GM18873 (cell line): ENCODE measurements at regions not wholly inside any gene's neighbourhood (a gene's known extent, or its start where the extent isn't known, plus 50 kb on each side); places are given as distances from the start of the nearest gene placed in this dataset.
"Not testable (repeated sequence)": the region's sequence is repeated elsewhere in the genome, so short reads cannot be mapped to it uniquely, and the experiment has no call there.

Experiments used
- ATAC-seq: cut with Tn5 transposase; IDR thresholded peaks from one replicate; pipeline ENCODE4 v1.9.1; 2021; ENCODE audit warnings: mild to moderate bottlenecking, moderate library complexity, moderate number of reproducible peaks; ENCODE audit not compliant: unreplicated experiment, low FRiP score

DNA sequence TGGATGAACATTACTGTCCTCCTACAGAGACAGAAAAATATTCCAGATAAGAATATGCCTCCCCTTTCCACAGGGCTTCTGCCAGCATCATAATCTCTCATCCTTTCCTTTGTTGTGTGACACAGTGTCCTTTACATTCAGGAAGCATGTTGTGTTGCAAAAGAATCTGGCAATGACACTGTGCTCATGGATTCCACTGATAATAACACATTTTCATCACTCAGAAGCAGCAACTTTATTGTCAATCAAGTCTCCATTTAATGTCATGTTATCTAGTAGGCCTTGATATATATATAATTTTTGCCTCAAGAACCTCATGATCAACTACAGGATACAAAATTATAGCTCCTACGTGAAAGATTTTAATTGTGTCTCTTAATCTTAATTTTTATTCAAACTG, 833.9 kb downstream of the FSTL5 start:
- no peak for ATAC-seq

DNA sequence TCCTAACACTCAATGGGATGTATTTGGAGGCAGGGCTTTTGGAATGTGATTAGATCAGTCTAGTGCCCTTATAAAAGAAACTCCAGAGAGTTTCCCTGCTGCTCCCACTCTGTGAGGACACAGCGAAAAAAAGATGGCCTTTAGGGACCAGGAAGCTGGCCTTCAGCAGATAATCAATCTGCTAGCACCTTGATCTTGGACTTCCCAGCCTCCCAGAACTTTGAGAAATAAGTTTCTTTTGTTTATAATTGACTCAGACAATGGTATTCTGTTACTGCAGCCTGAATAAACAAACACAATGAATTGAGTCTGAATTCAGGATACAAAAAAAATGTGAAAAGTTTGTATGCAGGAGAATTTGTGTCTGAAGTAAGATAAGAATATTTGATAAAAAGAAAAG, 842.1 kb downstream of the FSTL5 start:
- no peak for ATAC-seq

- ATAC-seq: peak; percentile 56
Observed at GRCh38 chr4:161320377-161320776, 843.4 kb downstream of the FSTL5 start.

GRCh38 chr4:161317000-161317399, 846.8 kb downstream of the FSTL5 start:
- no peak for ATAC-seq

DNA sequence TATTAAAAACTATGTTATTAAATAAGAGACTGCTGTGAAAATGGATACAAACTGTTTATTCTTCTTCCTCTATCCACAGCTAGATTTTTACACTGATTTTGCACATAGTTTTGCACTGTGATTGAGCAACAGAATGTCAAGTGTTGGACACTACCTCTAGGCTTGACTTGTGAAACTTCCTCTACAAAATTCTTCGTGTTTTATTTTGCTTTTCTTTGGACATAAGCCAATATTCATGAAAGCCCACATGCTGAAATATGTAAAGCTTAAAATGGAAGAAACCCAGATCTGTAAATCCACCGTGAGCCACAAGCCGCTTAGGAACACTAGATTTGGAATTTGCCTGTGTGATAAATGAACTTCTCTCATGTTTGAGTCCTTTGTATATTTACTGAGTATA, 849.4 kb downstream of the FSTL5 start:
- no peak for ATAC-seq

DNA sequence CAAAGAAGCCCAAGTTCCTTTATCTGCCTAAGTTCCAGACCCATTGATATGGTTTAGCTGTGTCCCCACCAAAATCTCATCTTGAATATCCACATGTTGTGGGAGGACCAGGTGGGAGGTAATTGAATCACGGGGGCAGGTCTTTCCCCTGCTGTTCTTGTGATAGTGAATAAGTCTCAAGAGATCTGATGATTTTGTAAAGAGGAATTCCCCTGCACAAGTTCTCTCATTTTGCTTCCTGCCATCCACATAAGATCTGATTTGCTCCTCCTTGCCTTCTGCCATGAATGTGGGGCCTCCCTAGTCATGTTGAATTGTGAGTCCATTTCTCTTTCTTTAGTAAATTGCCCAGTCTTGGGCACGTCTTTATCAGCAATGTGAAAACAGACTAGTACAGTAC, 860.2 kb downstream of the FSTL5 start:
- no peak for ATAC-seq

DNA sequence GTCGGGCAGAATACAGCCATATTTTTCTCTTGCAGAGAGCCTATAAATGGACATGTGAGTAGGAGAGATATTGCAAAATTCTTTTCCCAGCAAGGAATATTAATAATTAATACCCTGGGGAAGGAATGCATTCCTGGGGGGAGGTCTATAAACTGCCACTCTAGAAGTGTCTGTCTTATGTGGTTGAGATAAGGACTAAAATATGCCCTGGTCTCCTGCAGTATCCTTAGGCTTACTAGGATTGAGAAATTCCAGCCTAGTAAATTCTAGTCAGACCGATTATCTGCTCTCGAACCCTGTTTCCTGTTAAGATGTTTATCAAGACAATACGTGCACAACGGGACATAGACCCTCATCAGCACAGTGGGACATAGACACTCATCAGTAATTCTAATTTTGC, 872.6 kb downstream of the FSTL5 start:
- ATAC-seq: no peak

GRCh38 chr4:161287678-161288352, 876.0 kb downstream of the FSTL5 start:
- ATAC-seq: no peak

DNA sequence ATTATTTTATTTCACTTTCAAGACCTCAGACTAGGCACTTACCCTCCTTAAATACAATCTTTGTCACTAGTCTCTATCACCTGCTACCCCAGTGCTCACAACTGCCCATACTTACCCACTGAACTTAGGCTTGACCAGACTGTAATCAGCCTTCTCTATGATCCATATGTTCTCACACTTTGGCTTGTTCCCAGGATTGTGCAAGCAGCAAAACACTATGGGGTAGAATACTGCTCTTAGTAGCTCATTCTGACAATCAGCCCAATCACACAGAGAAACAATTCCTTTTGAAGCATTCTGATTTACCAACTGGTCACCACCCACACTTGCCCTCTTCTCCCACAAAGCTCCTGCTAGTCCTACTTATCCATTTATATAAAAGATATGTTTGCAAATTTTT, 878.3 kb downstream of the FSTL5 start:
- no peak for ATAC-seq

- ATAC-seq: no peak
Observed at GRCh38 chr4:161280929-161281328, 882.9 kb downstream of the FSTL5 start.

DNA sequence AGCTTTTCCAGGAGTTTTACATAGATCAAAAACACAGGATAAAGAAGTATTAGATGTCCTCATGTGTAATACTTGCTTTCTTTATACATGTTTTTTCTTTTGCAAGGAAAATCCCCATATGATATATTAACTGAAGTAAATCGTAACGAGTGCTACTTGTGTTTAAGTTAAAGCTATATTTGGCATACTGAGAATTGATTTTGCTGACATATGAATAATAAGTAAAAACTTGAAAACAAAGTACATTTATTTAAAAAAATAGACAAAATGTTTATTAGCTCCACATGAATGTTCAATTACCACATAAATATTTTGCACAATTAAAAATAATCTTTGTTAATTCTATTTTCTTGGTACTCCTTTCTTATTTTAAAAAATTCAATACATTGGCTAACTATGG, 884.7 kb downstream of the FSTL5 start:
- no peak for ATAC-seq

DNA sequence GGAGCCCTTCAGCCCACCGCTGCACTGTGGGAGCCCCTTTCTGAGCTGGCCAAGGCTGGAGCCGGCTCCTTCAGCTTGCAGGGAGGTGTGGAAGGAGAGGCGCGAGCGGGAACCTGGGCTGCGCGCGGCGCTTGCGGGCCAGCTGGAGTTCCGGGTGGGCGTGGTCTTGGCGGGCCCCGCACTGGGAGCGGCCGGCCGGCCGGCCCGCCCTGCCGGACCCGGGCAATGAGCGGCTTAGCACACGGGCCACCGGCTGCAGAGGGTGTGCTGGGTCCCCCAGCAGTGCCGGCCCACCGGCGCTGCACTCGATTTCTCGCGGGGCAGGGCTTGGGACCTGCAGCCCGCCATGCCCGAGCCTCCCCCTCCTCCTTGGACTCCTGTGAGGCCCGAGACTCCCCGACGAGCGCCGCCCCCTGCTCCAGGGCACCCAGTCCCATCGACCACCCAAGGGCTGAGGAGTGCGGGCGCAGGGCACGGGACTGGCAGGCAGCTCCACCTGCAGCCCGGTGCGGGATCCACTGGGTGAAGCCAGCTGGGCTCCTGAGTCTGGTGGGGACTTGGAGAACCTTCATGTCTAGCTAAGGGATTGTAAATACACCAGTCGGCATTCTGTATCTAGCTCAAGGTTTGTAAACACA, 886.5 kb downstream of the FSTL5 start:
- ATAC-seq: not testable (repeated sequence)

- no peak for ATAC-seq
Observed at GRCh38 chr4:161273607-161274006, 890.2 kb downstream of the FSTL5 start.

DNA sequence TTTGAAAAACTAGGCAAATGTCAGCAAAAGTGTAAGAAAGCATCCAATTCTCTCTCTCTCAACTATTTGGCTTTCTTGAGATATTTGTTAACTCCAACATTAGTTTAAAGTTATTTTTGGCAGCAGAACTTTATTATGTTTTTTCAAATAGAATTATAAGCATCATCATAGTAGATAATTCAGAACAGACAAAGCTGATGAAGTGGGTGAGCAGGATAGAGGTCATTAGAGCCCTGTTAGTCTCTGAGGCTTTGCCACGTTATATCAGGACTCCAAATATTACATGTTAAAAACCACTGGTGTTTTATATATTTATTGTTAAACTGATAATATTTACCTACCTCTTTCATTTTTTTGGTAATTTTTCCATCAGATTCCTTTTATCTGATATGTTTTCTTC, 903.0 kb downstream of the FSTL5 start:
- ATAC-seq: no peak

DNA sequence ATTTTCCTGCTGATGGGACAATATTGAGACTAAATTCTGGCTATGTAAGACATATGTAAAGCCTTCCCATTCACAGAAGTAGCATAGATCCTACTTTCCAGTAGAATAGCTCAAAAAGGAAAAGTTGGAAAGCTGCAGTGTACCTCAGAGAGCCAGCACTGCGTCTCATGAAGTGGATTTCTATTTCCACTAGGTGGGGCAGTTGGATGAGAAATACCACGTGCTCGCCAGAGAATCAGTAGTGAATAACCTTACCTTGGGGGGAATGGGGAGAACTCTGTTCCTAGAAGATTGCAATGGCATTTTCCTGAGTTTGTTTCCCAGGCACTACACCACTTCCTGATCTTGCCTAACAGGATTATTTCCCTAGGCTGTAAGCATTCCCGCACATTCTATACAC, 907.1 kb downstream of the FSTL5 start:
- no peak for ATAC-seq

DNA sequence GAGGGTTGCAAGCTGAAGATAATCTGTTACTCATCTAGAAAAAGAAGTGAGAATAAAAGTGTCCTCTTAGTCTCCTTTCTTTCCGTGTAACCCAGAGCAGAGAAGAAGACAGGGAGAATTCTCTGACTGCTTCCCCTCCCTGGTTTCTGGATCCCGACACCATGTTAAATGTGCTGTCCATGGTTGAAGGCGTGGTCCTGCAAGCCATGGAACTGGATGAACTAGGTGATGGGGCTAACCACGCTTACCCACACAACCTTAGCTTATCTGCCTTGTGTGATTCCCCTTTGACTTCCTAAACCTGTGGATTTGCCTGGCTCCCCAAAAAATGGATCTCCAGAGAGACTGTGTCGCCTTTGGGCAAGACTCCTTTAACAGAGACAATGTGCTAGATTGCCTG, 907.6 kb downstream of the FSTL5 start:
- no peak for ATAC-seq

DNA sequence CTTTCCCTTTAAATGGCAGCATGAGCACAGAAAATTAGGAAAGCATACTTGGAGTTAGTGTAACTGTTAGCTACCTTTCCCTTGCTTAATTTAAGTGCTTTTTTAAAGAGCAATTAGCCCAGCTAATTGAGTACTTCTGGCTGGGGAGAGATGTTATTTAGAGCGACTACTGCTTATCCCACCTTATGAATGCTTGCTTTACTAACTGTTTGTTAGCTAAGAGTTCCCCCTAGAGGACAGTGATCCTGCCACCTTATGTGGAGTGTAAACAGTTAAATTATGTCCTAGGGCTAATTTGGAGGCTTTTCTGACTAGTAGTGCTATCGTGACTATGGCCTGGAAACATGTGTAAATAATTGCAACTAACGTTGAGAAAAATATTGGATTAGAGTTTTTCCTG, 909.4 kb downstream of the FSTL5 start:
- ATAC-seq: no peak

DNA sequence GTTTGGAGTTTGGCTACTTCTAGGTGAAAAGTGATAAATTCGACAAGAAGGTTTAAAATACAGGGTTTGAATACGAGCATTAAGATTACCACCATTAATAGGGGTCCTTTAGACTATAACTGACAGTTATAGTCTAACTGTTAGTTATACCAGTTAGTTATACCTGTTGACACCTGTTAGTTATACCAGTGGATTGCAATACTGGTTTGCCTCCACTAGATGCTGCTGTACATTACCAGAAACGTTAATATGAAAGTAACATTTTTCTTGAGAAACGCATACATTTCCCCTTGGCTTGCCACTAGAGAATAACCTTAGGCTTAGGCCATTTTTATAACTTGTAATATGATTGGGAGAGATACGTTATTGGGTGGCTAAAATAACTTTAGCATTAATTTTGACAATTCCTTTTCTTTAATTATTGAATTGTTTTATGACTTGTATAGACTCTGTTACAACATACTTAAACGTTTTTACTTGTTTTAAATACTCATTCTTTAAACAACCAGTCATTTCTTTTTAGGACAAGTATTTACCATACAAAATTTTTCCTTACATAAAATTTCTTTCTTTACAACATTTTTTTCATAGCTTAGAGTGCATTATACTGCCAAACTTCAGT, 911.2 kb downstream of the FSTL5 start:
- peak; percentile 78 for ATAC-seq

DNA sequence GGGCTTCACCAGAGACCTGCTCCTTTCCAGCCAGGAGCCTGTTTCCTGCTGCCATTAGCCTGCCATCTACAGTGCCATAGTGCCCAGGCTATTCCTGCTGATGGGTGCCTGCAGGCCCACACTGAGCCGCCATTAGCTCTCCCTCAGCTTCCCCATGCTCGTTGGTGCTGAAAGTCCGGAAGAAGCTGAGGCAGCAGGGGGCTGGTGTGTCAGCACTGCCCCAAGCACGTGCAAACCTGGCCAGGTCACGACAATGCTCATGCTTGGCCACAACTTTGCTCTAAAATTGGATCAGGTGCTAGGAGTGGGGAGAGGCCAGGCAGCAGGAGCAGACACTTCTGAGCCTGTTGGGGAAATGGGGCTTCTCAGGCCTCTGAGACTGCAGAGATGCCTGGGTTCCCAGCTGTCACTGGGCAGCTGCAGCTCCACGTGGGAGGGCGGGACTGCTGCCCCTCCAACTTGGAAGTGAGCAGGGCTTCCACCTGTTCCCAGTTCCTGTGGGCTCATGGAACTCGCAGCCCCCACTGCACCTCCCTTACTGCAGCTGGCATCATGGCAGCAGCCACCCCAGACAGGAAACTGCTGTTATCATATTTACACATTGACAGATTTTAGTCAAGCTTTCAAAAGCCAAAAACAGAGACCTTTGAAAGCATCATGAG, 913.9 kb downstream of the FSTL5 start:
- ATAC-seq: no peak

DNA sequence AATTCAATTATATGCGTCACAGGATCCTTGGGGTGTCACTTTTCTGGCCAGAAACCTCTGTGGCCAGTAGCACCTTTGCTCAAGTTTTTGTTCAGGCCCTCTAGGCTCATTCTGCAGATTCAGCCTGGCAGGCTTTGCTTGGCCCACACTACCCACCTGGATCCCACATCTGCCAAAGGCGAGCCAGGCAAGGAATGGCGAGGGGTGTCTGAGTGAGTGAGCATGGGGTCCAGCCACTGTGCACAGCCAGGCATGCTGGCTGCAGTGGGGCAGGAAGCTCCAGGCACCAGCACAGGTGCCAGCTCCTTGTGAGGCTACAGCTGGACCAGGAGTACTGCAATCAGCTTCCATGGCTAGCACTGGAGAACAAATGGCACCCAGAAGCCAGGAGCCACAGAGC, 914.9 kb downstream of the FSTL5 start:
- no peak for ATAC-seq

- no peak for ATAC-seq
Observed at GRCh38 chr4:161247831-161248230, 916.0 kb downstream of the FSTL5 start.

GRCh38 chr4:161238033-161238432, 925.8 kb downstream of the FSTL5 start:
- no peak for ATAC-seq
